Activated B cell treated with CpG ODN at 0.5 μM for 24 hours (primary cell): ENCODE measurements at regions not wholly inside any gene's neighbourhood (a gene's known extent, or its start where the extent isn't known, plus 50 kb on each side); places are given as distances from the start of the nearest gene placed in this dataset.

ENCODE experiments used
- ATAC-seq: fragments of 200-7000 bp; cut with Tn5 transposase; one replicate; pipeline ENCODE4 v1.10.0; 2021; ENCODE audit warnings: low read depth, mild to moderate bottlenecking, moderate library complexity
- CTCF ChIA-PET: fragments of 350-600 bp; sonication (Branson Sonifier 250); formaldehyde crosslinking; loops from one replicate; lab custom pipeline; 2021; ENCODE audit warnings: antibody characterized with exemption; lab: Charles Lee
- POLR2A ChIA-PET: fragments of 350-600 bp; sonication (Branson Sonifier 250); formaldehyde crosslinking; loops from one replicate; lab custom pipeline; 2021; ENCODE audit warnings: antibody characterized with exemption; lab: Charles Lee
- DNase-seq: peaks from one replicate; pipeline ENCODE4 v3.0.0; 2022
- H3K27ac Mint-ChIP-seq: one replicate; pipeline ENCODE4 v1.8.0; 2020; ENCODE audit warnings: mixed read lengths
- H3K27me3 Mint-ChIP-seq: one replicate; pipeline ENCODE4 v1.8.0; 2021; ENCODE audit warnings: mixed read lengths
- H3K36me3 Mint-ChIP-seq: one replicate; pipeline ENCODE4 v1.8.0; 2021; ENCODE audit warnings: low read depth, mixed read lengths
- H3K4me1 Mint-ChIP-seq: one replicate; pipeline ENCODE4 v1.8.0; 2021; ENCODE audit warnings: mixed read lengths
- H3K4me3 Mint-ChIP-seq: one replicate; pipeline ENCODE4 v1.8.0; 2020; ENCODE audit warnings: mild to moderate bottlenecking, mixed read lengths
- H3K9me3 Mint-ChIP-seq: one replicate; pipeline ENCODE4 v1.8.0; 2020; ENCODE audit warnings: mixed read lengths
- intact Hi-C: fragments of 100-400 bp; cut with micrococcal nuclease; formaldehyde crosslinking; loops from one replicate; pipeline ENCODE4 v1.15.1; 2024
- TF ChIP-seq, protein P1 (sequence below): fragments of 200-600 bp; IDR thresholded peaks from one replicate; pipeline ENCODE4 v1.8.0; 2022; ENCODE audit warnings: antibody characterized with exemption, mild to moderate bottlenecking

DNA sequence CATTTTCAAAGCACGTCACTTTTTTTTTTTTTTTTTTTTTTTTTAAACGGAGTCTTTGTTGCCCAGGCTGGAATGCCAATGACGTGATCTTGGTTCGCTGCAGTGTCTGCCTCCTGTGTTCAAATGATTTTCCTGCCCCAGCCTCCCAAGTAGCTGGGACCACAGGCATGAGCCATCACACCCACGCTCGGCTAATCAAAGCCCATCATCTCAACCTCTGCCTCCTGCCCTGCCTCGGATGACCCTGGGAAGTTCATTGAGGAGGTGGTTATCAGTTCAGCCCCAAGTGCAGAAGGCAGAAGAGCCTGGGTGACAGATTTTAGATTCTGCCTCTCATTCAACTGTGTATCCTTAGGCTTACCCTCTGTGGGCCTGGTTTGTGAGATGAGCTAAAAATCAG, 484.9 kb upstream of the EEF2KMT start:
- Mint-ChIP-seq H3K27ac (no peak overlapping the region), H3K36me3 (no peaks in the 10 kb centered on the region), H3K4me1 (no peaks in the 10 kb centered on the region), H3K4me3 (no peak overlapping the region), H3K9me3 (no peaks in the 10 kb centered on the region), H3K27me3 (no peaks in the 10 kb centered on the region)
- intact Hi-C loops, result no loop called here
- TF ChIP-seq, protein P1, sequence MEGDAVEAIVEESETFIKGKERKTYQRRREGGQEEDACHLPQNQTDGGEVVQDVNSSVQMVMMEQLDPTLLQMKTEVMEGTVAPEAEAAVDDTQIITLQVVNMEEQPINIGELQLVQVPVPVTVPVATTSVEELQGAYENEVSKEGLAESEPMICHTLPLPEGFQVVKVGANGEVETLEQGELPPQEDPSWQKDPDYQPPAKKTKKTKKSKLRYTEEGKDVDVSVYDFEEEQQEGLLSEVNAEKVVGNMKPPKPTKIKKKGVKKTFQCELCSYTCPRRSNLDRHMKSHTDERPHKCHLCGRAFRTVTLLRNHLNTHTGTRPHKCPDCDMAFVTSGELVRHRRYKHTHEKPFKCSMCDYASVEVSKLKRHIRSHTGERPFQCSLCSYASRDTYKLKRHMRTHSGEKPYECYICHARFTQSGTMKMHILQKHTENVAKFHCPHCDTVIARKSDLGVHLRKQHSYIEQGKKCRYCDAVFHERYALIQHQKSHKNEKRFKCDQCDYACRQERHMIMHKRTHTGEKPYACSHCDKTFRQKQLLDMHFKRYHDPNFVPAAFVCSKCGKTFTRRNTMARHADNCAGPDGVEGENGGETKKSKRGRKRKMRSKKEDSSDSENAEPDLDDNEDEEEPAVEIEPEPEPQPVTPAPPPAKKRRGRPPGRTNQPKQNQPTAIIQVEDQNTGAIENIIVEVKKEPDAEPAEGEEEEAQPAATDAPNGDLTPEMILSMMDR, result no peak
- DNase-seq (no peak), ATAC-seq (no peak)
- ChIA-PET POLR2A (no interaction called here), CTCF (no interaction called here)

DNA sequence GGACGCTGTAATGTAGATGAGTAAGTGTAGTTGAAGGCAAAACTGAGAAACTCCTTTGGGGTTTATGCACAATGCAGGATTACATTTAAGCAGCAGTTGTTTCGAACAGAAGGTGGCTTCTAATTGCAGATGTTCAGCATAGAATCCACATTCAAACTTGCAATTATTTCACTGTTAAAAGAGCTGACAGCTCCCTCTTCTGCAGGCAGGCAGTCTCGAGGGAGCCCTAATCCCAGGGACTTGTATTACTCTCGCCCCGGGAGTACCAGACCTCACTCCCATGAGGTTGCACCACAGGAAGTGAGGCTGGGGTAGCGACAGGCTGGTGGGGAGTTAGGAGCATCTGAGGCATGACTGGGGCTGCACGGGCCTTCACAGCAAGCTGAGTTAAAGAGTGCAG, 484.3 kb upstream of the EEF2KMT start:
- H3K4me1 Mint-ChIP-seq, result no peaks in the 10 kb centered on the region
- intact Hi-C loops, result no loop called here
- no peak for ATAC-seq
- DNase-seq, result no peak
- TF ChIP-seq, protein P1, result no peak
- H3K27me3 Mint-ChIP-seq, result no peaks in the 10 kb centered on the region
- no peaks in the 10 kb centered on the region for H3K36me3 Mint-ChIP-seq
- H3K4me3 Mint-ChIP-seq, result no peak overlapping the region
- ChIA-PET POLR2A (no interaction called here), CTCF (no interaction called here)
- no peaks in the 10 kb centered on the region for H3K9me3 Mint-ChIP-seq
- no peak overlapping the region for H3K27ac Mint-ChIP-seq

GRCh38 chr16:5581428-5581827, 483.8 kb upstream of the EEF2KMT start:
- no peaks in the 10 kb centered on the region for H3K36me3 Mint-ChIP-seq
- CTCF ChIA-PET, result no interaction called here
- TF ChIP-seq, protein P1, result no peak
- no peak for DNase-seq
- H3K4me1 Mint-ChIP-seq, result no peaks in the 10 kb centered on the region
- no peak overlapping the region for H3K4me3 Mint-ChIP-seq
- H3K9me3 Mint-ChIP-seq, result no peaks in the 10 kb centered on the region
- H3K27ac Mint-ChIP-seq, result no peak overlapping the region
- intact Hi-C loops, result no loop called here
- POLR2A ChIA-PET, result no interaction called here
- H3K27me3 Mint-ChIP-seq, result no peaks in the 10 kb centered on the region
- no peak for ATAC-seq

GRCh38 chr16:5580772-5581171, 483.2 kb upstream of the EEF2KMT start:
- no peak for DNase-seq
- Mint-ChIP-seq H3K4me1 (no peaks in the 10 kb centered on the region), H3K27ac (no peak overlapping the region), H3K36me3 (no peaks in the 10 kb centered on the region), H3K27me3 (no peaks in the 10 kb centered on the region), H3K9me3 (no peaks in the 10 kb centered on the region), H3K4me3 (no peak overlapping the region)
- intact Hi-C loops, result no loop called here
- no peak for ATAC-seq
- ChIA-PET CTCF (no interaction called here), POLR2A (no interaction called here)
- TF ChIP-seq, protein P1, result no peak

GRCh38 chr16:5580296-5580695, 482.7 kb upstream of the EEF2KMT start:
- Mint-ChIP-seq H3K9me3 (no peaks in the 10 kb centered on the region), H3K36me3 (no peaks in the 10 kb centered on the region), H3K4me1 (no peaks in the 10 kb centered on the region), H3K4me3 (no peak overlapping the region), H3K27me3 (no peaks in the 10 kb centered on the region), H3K27ac (no peak overlapping the region)
- no peak for DNase-seq
- CTCF ChIA-PET, result no interaction called here
- ATAC-seq, result no peak
- POLR2A ChIA-PET, result no interaction called here
- TF ChIP-seq, protein P1, result no peak
- intact Hi-C loops, result no loop called here
